Effector CD8-positive, alpha-beta T cell (primary cell): ENCODE measurements at regions not wholly inside any gene's neighbourhood (a gene's known extent, or its start where the extent isn't known, plus 50 kb on each side); places are given as distances from the start of the nearest gene placed in this dataset.

ENCODE experiments used
- DNase-seq: peaks from one replicate; lab custom pipeline; 2025; lab: John Stamatoyannopoulos, UW

DNA sequence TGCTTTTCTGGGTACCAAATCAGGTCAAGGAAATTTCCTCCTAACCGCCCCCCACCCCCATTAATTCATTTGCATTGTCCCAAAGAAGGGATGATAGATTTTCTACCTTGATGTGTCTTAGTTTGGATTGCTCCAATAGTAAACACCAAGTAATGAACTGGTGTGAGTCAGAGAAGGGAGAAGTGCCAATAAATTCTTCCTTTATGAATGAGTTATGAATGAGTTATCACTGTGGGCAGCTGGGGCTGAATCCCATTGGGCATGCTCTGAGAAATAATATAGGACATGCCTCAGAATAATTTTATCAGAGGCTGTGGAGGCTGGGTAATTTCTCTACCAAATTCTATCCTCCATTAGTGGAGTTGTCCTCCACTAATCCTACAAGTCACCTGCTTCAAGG lies 277.9 kb upstream of the FLRT2 start:
- DNase-seq, result no peak

DNA sequence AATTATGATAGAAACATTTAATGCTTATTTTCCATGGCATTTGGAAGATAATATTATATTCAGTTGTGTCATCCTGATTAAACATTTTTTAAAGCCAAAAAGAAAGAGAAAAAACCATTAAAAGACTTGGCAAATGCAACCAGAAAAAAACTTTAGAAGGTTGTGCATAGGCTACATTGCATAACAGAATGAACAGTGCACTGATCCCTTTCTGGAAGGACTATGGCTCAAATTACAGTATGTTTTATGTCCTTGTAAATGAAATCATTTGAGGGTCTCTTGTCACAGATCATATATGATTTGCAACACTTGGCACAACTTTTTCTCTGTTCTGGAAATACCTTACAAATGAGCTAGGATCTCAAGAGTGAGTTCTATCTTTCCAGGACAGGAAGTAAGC lies 275.2 kb upstream of the FLRT2 start:
- DNase-seq, result no peak

DNA sequence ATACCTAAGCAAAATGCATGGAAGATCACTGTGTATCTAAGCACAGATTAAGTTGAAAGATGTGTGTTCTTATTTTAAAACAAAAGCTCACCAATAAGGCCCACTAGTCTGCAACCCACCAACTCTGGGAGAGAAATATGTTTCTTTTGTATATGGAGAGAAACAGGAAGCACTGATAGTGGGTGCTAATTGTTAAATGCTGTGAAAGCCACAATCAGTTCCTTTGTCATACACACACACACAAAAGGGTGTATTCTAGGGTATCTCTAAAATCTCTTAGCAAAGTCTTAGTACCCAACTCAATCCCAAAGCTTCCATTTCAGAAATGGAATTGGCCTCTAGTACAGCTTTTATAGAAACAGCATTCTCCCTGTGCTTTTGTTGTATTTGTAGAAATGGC lies 272.7 kb upstream of the FLRT2 start:
- DNase-seq, result no peak

DNA sequence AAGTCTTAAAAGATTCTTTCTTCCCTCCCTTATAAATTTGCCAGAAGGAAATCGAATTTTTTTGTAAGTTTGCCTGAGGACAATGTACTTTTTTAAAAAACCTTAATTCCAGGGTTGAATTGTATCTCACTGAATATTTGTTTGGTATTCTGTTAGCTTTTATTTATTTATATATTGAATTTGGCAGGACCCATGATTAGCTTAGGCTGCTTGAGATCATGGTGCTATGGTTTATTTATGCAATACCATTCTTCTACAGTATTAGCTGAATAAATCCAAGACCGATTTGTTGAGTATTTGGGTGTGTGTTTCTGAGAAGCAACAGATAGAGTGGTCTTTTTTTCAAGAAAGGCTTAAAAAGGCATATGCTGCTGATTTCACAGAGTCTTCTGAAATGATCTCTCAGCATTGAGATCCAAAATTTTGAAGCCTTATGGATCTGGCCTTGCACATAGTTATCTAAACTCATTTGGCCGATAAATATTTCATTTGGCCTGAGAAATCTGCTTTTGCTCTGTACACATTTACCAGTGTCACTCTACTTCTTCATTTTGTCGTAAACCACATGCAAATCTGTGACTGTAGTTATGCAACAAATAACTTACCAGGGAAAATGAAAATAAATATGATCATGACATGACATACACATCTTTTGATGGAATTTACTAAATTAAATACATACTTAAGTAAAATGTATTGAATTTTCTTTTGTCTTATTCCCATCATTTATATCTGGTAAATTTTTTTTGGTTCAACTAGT lies 265.8 kb upstream of the FLRT2 start:
- no peak for DNase-seq

DNA sequence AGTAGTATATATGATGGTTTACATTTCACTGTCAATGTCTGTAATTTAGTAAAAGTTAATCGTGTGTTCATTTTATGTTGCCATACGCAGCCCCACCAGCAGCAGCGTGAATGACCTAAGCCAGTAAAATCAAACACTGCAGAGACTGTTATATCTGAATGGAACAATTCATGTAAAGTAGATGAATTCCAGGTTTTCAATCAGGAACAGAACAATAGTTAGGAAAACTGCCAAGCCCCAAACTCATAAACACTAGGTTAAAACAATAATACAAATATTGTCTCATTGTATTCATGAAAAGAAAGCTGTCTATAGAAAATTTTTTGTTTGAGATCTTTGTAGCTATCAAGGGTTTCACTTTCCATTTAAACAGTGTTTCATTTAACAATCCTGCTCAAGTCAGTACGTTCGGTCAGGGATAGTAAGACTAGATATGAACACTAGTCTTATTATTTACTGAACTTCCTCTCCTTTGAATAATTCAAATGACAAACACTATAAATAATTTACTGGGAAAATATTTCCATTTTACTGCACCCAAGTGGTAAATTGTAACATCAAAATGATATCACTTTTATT lies 256.8 kb upstream of the FLRT2 start:
- DNase-seq, result no peak

DNA sequence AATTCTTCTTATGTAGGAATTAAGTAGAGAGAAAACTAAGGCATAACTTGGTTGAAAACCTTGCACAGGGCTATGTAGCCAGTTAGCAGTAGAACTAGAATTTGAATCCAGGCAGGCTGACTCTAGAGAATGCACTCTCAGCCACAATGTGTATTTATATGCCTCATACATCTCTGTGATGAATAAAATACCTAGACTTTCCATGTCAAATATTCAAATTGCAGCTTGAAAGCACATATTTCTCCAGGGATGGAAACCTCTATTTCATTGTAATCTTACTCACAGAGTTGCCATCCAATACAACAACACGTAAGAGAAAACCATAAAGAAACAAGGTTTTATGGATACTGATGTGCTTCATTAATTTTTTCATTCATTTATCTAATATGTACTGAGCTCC lies 256.0 kb upstream of the FLRT2 start:
- no peak for DNase-seq

DNA sequence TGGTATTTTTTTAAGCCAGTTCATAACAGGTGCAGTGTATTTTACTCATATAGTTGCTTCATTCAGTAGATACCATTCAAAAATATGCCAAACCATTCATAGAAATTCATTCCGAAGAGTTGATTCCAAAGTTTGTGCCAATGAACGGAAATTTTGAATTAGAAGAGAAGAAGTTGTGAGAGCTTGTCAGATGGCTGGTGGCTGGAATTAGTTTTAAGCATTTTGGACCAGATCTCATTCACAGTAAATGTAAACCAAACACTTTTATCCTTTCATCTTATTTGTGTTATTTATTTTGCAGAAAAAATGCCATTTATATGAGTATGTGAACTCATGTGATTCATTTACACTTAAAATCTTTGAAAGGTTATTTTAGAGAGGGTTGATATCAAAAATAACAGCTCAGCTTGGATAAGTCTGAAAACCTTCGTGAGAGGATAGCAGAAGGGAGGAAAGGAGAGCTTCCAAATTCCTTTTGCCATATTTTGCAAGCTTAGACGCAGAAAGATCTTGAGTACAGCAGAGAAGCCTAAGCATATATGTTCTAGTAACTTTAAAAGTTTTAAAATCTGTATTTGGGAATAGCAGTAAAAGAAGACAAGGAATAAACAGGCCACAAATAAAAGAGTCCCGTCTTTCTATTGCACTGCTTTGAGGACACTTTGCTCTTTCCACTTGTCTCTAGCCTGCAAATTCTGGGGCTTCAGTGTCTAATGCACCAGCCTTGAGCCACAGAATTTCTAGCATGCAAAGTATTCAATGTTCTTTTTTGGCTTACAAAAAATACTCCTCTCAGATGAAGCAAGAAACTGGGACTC lies 253.6 kb upstream of the FLRT2 start:
- no peak for DNase-seq

DNA sequence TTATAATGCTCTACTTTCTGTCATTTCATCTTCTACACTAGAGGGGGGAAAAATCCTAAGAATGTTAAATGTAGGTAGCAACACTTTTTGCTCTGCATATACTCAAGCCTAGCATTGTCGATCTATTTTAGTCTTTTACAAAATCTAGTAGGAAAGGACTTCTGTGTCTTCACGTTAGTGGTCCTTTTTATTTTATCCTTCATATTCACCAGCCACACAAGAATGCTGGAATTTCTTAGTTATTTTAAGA lies 253.0 kb upstream of the FLRT2 start:
- no peak for DNase-seq

DNA sequence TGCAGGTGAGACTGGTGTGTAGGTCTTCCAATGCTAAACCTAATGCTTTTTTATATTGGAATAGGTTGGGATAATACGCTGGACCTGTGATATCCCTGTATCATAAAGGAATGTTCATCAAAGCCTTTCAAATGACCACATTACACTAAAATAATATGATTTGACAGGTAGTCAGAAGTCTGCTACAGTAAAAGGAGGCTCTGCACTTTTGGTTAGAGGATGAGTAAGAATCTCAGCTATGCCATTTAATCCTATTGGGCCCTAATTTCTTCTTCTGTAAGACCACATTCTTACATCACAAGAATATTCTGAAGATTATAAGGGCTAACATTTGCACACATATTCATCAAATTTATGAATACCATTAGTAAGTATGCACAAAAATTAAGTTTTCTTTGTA lies 250.5 kb upstream of the FLRT2 start:
- DNase-seq, result no peak

DNA sequence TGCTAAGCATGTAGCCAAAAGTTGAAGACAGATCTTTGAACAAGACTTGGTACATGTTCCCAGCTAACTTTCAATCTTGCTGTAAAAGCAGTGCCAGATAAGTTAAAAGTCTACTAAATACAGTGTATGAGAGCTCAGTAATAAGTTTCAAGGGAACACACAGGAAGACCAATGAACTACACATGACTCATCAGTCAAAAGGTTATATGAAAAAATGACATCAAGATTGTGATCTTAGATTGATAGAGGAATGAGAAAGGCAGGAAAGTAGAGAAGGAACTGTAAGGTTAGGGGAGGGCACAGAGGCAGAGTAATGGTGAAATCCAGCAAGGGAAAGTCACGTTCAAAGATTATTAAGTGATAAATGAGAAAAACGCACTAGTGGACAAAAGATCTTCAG lies 249.9 kb upstream of the FLRT2 start:
- DNase-seq, result no peak

DNA sequence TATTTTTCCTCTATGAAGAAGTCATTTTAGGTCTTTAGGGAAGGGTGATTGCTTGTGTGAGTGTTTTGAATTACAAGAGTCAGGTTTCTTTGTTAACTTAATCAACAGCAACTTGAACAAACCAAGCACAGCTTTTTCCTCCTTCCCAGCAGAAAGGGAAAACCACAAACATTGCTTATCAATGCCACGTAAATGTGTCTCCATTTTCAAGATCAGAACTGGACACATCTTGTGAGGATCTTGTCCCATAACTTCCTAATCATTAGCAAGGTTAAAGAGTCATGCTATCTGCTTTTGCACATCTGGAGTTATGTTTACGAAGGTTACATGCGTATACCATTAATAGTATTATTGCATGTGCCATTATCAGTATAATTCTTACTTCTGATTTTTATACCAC lies 248.0 kb upstream of the FLRT2 start:
- no peak for DNase-seq

DNA sequence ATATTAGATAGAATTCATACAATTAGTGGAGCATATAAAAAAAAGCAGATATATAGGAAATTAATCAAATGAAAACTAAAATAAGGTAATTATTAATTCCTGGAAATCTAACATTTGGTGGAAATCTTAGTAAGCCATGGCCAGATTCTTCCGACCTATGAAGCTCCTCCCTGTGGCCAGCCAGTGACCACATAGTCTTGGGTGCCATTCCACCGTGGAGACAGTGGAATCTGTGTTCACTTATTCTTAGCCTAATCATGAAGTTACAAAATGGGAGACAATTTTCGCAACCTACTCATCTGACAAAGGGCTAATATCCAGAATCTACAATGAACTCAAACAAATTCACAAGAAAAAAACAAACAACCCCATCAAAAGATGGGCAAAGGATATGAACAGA lies 241.9 kb upstream of the FLRT2 start:
- DNase-seq, result no peak

DNA sequence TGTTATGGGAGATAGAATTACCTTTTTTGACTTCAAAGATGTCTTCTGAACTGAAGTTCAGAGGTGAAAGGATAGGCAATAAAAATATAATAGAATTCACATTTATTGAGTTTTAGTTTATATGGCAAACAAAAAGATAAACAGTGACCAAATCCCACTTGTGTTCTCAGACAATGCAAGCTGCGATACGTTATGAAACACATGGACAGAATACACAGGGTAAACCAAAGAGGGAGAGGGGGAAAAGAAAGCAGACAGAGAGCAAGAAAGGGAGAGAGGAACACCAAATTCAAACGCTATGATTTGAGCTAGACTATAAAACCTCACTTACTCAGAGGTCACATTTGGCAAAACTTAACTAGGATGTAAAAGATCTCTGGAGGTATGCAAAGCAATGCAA lies 238.2 kb upstream of the FLRT2 start:
- DNase-seq, result no peak

DNA sequence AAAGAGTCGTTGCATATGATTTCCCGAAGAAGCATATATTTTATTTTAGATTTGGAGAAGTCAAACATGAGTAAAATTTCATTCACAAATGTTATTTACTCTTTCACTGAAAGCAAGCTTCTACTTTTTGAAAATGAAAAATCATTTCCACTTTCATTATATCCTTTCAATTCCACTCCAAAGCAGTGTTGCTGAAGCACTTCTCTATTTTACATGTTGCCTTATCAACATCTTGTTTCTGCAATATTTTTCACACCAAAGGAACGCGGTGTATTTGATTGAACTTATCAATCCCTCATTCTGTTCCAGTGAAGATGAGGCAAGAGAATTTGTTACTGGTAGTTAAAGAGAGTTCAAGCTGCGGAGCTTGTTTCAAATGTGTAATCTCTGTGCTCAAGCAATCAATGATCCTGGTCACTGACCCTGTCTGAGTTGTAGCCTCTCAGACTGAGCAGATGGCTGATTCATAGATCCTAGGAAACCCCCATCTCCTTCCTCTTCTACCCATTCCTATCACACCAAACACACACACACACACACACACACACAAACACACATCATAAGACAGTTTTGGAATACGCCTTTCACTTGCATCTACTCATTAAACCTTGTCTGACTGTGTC lies 236.2 kb upstream of the FLRT2 start:
- no peak for DNase-seq

DNA sequence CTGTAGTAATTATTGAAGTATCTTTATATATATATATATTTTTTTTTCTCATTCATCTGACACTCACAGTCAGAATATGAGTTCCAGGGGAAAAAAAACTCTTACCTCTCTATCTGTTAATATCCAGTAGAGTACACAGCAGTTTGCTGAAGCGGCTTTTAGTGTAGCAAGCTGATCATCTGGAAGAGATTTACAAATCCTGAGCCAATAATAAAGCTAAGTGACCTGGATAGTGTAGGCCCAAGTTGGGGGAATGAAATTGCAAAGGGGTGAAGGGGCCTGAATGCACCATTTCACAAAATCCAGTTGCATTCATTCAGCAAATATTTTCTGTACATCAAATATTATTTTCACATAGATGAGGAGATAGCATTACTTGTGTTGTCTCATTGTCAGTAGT lies 234.6 kb upstream of the FLRT2 start:
- DNase-seq, result no peak

DNA sequence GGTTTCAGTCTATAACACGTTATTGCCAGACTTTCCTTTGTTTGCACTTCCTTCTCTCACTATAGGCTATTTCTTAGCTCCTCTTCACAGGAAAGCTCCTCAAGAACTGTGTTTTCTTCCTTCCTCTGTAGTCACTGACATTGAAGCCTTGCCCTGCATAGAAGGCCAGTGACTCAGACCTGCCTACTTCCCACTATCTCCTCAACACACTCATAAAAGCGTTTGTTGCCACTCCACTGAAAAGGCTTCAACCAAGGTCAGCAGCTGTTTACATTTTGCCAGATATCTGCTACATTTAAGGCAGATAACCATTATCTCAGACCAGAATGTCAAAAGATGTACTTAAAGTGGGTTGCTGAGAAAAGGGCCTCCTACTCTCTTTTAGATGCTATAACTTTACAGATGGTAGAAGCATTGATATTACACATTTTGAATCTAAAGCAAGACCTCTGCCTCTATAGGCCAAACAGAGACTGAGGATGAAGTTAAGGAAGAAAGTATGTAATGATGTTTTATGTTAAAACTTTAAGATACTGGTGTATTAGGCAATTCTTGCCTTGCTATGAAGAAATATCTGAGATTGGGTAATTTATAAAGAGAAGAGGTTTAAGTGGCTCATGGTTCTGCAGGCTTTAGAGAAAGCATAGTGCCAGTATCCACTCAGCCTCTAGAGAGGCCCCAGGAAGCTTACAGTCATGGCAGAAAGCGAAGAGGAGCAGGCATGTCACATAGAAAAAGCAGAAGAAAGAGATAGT lies 233.3 kb upstream of the FLRT2 start:
- DNase-seq, result no peak

DNA sequence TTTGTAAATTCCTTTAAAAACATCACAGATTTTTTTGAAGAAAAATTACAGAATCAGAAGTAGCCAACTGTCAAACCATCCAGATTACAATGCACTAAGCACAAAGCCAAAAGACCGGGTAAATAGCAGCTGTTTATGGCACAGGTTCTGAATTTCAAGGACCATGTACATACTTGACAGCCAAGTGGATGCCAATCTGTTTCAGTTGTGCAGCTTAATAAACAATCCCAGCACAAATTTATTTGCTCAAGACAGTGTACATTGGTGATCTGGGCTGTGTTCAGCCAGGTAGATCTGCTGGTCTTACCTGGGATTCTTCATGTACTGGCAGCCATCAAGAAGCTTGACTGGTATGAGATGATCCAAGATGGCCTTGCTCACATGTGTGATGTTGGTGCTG lies 229.8 kb upstream of the FLRT2 start:
- DNase-seq, result no peak

DNA sequence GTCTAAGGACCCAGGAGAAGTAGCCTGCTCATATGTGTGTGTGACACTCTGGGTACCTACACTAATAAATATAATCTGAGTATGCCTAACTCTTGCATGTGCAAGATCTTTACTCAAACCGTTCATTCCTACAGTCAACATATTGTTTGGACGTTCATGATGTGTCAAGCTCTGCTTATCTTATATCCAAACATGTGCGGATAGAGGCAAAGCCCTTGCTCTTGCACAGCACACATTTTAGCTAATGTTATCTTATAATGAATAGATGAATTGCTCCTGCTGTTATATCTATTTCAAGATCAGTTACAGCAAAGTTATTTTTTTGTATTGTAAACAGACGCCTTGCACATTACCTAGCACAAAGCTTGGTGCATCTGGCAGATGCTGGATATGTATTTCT lies 228.4 kb upstream of the FLRT2 start:
- DNase-seq, result no peak

DNA sequence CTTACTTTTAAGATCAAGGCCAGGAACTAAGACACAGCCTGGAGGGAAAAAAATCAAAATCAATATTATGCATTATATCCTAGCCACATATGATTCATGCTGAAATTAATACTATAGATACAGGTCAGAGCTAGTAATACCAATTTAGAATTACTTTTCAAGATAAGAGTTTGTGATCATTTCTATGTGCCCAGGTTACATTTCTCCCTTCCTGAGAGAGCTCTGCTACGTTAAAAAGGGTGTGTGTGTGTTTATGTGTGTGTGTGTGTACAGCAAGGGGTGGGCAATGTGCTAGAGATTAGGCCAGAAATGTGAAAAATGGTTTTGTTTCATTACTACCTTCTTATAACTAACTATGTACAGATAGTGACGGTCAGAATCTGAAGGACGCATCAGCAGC lies 223.9 kb upstream of the FLRT2 start:
- no peak for DNase-seq

DNA sequence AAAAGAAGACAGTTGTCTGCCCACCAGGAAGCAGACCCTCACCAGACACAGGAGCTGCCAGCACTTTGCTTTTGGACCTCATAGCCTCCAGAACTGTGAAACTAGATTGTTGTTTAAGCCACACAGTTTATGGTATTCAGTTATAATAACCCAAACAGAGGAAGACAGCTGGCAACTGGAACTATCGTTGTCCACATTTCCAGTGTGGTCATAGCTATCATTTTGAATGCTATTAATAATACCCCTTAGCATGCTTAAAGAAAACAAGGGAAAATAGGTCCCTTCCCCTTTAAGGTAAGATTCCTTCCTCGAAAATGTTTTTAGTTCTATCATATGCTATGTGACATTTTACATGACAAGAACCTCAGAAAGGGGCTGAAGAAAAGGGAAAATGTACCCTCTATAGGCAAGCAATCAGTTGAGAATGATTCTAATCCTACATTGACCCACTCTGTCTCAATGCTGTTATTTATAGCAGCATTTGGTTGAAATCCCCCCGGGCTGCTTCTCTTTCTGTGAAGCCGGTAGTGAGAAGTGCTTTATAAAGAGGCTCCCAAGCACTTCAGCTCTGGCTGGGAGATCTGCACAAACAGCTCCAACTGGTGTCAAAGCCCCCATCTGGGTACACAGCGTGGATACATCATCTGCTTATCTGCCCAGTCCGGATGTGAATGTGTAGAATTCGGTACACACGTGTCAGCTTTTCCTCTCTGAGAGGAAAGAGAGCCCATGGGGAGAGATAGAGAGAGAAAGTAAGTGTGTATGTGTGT lies 221.2 kb upstream of the FLRT2 start:
- DNase-seq, result no peak

DNA sequence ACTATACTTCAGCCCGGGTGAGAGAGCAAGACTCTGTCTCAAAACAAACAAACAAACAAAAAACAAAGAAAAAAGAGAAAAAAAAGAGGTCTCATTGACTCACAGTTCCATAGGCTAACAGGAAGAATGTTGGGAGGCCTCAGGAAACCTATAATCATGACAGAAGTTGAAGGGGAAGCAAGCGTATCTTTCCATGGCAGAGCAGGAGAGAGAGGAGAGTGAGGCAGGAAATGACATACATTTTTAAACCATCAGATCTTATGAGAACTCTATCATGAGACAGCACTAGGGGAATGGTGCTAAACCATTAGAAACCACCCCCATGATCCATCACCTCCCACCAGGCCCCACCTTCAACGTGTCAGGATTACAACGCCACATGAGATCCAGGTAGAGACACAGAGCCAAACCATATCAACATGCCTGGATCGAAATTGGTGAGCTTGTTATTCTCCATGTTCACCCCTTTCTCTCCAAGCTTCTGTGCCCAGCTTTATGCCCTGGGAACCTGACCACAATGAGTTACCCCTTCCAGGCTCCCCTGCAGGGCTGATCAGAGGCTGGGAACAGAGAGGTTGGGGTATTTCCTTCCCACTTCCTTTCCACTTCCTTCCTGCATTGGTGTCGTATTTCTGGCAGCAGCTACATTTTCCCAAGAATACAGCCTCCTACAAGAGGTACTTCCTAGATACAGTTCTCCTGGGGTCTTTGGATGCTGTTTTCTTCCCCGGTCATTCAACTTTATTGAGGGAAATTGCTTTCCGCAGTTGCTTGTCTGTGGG lies 219.3 kb upstream of the FLRT2 start:
- DNase-seq, result no peak
